Naive thymus-derived CD8-positive, alpha-beta T cell (primary cell): ENCODE measurements at regions not wholly inside any gene's neighbourhood (a gene's known extent, or its start where the extent isn't known, plus 50 kb on each side); places are given as distances from the start of the nearest gene placed in this dataset.

Experiments
- ATAC-seq, 2 donors: fragments of 150-1000 bp; cut with Tn5 transposase in 1 of 2; sonication (Bioruptor Pico), chemical (Tn5 transposase) in 1 of 2; 1 replicate in 1 of 2; 2 replicates in 1 of 2; pipeline ENCODE4 v1.10.0; 2021; ENCODE audit warnings: mild to moderate bottlenecking in 2 of 2, moderate library complexity in 2 of 2
- POLR2A ChIA-PET: fragments of 350-600 bp; sonication (Branson Sonifier 250); formaldehyde crosslinking; loops from one replicate; lab custom pipeline; 2021; ENCODE audit warnings: antibody characterized with exemption; lab: Charles Lee
- DNase-seq, 10 donors: peaks; one replicate each; pipeline versions ENCODE4 v3.0.0 to v3.0.0-alpha.2; 2020 to 2022
- H3K27ac Mint-ChIP-seq, 10 donors: one replicate each; pipeline ENCODE4 v1.8.0; 2020 to 2022; ENCODE audit warnings: mild to moderate bottlenecking in 10 of 10, mixed read lengths in 10 of 10, moderate library complexity in 4 of 10, inconsistent platforms in 1 of 10
- H3K27me3 Mint-ChIP-seq, 5 donors: one replicate each; pipeline ENCODE4 v1.8.0; 2021 to 2022; ENCODE audit warnings: mixed read lengths in 5 of 5
- H3K36me3 Mint-ChIP-seq, 3 donors: one replicate each; pipeline ENCODE4 v1.8.0; 2020 to 2022; ENCODE audit warnings: mixed read lengths in 3 of 3, mild to moderate bottlenecking in 2 of 3, inconsistent platforms in 1 of 3
- H3K4me1 Mint-ChIP-seq, 4 donors: one replicate each; pipeline ENCODE4 v1.8.0; 2021 to 2022; ENCODE audit warnings: mixed read lengths in 4 of 4
- H3K4me3 Mint-ChIP-seq, 10 donors: one replicate each; pipeline ENCODE4 v1.8.0; 2020 to 2022; ENCODE audit warnings: mild to moderate bottlenecking in 10 of 10, mixed read lengths in 10 of 10, moderate library complexity in 6 of 10, inconsistent platforms in 1 of 10
- H3K9me3 Mint-ChIP-seq, 9 donors: one replicate each; pipeline ENCODE4 v1.8.0; 2020 to 2022; ENCODE audit warnings: mixed read lengths in 9 of 9, mild to moderate bottlenecking in 3 of 9, inconsistent platforms in 1 of 9, moderate library complexity in 1 of 9

DNA sequence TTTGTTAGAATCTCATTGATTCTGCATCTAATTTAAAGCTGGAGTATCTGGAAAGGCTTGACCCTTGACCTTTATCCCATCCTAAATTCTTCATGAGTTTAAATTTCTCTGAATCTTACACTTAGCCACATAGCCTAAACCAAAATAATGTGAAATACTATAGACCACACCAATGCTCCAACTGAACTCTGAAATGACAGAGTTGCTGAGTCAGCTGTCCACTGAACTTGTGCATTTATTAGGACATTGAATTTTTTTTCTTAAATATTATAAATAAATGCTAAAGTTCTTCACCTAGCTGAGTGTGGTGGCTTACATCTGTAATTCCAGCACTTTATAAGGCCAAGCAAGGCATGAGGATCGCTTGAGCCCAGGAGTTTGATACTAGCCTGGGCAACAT lies 390.9 kb upstream of the PFKP start:
- Mint-ChIP-seq H3K4me1 (no peaks in the 10 kb centered on the region), H3K36me3 (no peaks in the 10 kb centered on the region), H3K27me3 (peaks cover 1 to 21% (median 2%) of the 10 kb centered on the region in 5 donors), H3K9me3 (peaks cover 0 to 6% (median 0%) of the 10 kb centered on the region in 9 donors), H3K4me3 (no peak overlapping the region), H3K27ac (no peak overlapping the region)
- DNase-seq = no peak
- POLR2A ChIA-PET = no interaction called here
- no peak for ATAC-seq

DNA sequence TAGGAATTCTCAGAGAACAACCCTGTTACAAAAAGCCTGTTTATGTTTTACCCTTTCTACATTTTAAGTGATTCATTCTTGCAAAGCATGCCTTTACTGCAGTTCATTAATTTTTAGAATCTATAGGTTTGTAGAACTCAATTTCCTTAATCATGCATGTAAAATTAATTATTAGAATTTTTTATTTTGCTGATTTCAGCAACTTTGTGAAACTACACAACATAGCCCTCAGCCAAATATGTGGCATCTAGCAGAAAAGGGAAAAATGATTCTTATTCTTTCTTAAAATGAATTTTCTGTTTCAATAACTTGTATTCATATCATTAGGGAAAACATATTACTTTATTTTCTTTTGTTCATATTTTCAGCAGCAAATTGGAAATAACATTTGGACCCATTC lies 392.9 kb upstream of the PFKP start:
- peaks cover 2 to 7% (median 5%) of the 10 kb centered on the region in 5 donors for H3K27me3 Mint-ChIP-seq
- POLR2A ChIA-PET = no interaction called here
- peaks cover 0 to 5% (median 0%) of the 10 kb centered on the region in 9 donors for H3K9me3 Mint-ChIP-seq
- ATAC-seq = no peak
- H3K4me3 Mint-ChIP-seq = no peak overlapping the region
- H3K36me3 Mint-ChIP-seq = no peaks in the 10 kb centered on the region
- no peak overlapping the region for H3K27ac Mint-ChIP-seq
- H3K4me1 Mint-ChIP-seq = no peaks in the 10 kb centered on the region
- DNase-seq = no peak

DNA sequence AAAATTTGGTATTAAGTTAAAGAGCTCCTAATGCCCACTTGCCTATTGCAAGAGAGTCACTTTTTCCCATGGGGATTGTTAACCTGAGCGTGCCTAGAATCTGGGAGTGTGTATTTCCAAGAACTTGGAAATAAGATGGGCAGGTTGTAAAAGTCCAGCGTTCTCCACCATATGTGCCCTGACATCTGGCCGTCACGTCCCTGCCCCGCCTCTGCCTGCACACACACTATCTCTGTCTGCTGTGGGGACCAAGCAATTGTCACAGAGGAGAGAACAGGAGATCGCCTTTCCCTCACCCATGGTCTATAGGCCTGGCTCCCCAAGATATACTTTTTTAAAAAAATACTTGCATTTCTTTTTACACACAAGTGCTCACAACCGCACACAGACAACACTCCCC lies 396.5 kb upstream of the PFKP start:
- no peak overlapping the region for H3K4me3 Mint-ChIP-seq
- DNase-seq = no peak
- H3K4me1 Mint-ChIP-seq = no peaks in the 10 kb centered on the region
- peak overlapping the region in 1 of 10 donors; percentile 65 for H3K27ac Mint-ChIP-seq
- H3K9me3 Mint-ChIP-seq = peaks cover 0 to 9% (median 4%) of the 10 kb centered on the region in 9 donors
- no peak for ATAC-seq
- H3K36me3 Mint-ChIP-seq = no peaks in the 10 kb centered on the region
- POLR2A ChIA-PET = no interaction called here
- peaks cover 0 to 4% (median 3%) of the 10 kb centered on the region in 5 donors for H3K27me3 Mint-ChIP-seq

DNA sequence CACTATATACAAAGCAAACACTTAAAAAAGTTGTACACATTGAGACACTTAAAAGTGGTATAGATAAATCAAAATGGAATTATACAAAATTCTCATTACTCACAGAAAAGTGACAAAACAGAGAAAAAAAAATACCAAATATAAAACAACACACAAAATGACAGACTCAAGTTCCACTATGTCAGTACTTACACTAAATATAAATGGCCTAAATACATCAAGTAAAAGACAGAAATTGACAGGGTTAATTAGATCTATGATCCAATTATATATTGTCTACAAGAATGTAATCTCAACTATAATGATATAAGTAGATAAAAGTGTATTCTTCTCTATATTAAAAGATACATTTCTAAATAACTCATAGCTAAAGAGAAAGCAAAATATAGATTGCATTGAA lies 401.6 kb upstream of the PFKP start:
- POLR2A ChIA-PET = no interaction called here

DNA sequence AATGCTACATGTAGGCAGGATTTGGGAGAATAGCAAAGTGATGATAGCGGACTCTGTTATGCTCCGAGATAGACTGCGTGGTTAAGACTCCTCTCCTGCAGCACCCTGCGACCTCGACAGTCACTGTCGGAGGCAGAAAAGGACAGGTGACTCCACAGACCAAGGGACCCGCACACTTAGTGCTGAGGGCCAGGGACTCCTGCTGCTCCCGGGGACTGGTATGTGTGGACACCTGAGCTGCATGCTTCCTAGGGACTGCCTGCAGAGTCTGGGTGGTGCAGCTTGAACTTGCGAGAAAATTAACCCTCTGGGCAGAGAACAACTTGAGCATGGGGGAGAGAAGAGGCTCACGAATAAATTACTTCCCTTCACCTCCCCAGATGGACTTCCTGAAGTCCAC lies 407.1 kb upstream of the PFKP start:
- Mint-ChIP-seq H3K27me3 (peaks cover 0 to 6% (median 3%) of the 10 kb centered on the region in 5 donors), H3K4me3 (no peak overlapping the region), H3K4me1 (peaks cover 0 to 2% (median 0%) of the 10 kb centered on the region in 4 donors), H3K36me3 (no peaks in the 10 kb centered on the region), H3K27ac (no peak overlapping the region), H3K9me3 (peaks cover 0 to 12% (median 4%) of the 10 kb centered on the region in 9 donors)
- POLR2A ChIA-PET = no interaction called here
- DNase-seq (no peak), ATAC-seq (no peak)

More for the DNA sequence above, 401.6 kb upstream of the PFKP start:
- ATAC-seq = no peak
- H3K27me3 Mint-ChIP-seq = peaks cover 0 to 4% (median 2%) of the 10 kb centered on the region in 5 donors
- no peaks in the 10 kb centered on the region for H3K36me3 Mint-ChIP-seq
- H3K27ac Mint-ChIP-seq = no peak overlapping the region
- peaks cover 0 to 27% (median 10%) of the 10 kb centered on the region in 9 donors for H3K9me3 Mint-ChIP-seq
- no peaks in the 10 kb centered on the region for H3K4me1 Mint-ChIP-seq
- DNase-seq = no peak
- H3K4me3 Mint-ChIP-seq = no peak overlapping the region

DNA sequence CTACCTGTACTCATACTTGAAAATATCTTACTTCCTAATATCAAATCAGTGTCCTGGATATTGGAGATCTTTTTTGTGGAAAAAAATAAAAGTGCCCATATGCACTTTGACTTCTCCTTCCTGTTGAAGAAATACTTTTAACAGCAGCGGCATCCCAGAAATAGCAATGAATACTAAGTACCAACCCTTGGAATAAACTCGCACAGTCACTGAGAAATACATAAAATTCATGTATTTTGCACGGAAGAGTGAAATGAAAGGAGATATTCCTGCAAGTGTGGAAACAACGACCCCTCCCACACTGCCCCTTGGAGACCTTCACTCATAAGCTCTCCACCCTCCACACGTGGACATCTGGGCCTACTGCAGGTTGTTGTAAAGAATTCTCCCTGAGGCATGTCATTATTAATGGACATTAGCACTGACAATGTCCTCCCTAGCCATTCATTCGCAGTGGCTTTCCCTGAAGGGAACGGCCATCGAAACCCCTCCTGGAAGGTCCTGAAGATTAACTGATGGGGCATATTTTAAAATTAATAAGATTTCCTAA lies 407.6 kb upstream of the PFKP start:
- Mint-ChIP-seq H3K4me3 (no peak overlapping the region), H3K9me3 (peaks cover 0 to 7% (median 2%) of the 10 kb centered on the region in 9 donors), H3K27ac (no peak overlapping the region), H3K27me3 (peaks cover 0 to 6% (median 3%) of the 10 kb centered on the region in 5 donors), H3K36me3 (no peaks in the 10 kb centered on the region), H3K4me1 (peaks cover 0 to 2% (median 0%) of the 10 kb centered on the region in 4 donors)
- DNase-seq = no peak
- no peak for ATAC-seq
- POLR2A ChIA-PET = no interaction called here

DNA sequence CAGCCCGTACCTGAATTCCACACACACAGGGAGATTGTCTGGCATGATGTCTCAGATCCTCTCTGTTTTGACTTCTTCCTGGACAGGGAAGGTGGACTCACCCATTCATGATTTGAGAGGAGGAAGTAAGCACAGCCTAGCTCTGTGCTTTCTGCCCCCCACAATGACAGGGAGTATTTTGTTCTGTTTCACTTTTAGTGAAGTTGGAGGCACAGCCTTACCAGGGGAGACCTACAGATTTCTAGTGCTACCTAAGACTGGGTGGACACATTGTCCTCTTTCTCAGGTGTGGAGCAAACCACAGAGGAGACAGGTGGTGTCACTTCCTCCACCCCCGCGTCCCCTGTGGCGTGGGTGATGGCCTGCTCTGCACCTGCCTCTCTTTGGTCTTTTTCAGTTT lies 408.6 kb upstream of the PFKP start:
- H3K4me1 Mint-ChIP-seq = peaks cover 0 to 2% (median 0%) of the 10 kb centered on the region in 4 donors
- ATAC-seq = no peak
- no peak overlapping the region for H3K27ac Mint-ChIP-seq
- POLR2A ChIA-PET = no interaction called here
- H3K4me3 Mint-ChIP-seq = no peak overlapping the region
- no peaks in the 10 kb centered on the region for H3K36me3 Mint-ChIP-seq
- H3K27me3 Mint-ChIP-seq = peaks cover 0 to 6% (median 3%) of the 10 kb centered on the region in 5 donors
- peaks cover 0 to 2% (median 0%) of the 10 kb centered on the region in 9 donors for H3K9me3 Mint-ChIP-seq
- no peak for DNase-seq

DNA sequence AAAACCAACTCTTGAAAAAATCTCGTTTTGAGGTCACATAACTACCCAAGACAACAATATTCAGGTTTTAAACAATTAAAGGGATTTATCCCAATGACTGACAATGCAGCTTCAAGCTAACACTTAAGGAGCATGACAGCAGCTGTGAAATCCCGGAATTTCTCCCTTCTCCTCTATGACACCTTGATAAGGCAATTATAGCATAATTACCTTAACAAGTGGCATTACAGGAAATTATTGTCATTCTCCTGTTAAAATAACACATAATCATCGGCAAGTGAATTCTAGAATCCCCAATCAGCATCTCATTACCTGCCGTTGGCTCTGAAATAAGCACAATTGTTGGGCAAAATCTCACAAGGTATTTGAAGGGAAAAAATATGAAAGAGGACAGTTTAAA lies 417.0 kb upstream of the PFKP start:
- no peak overlapping the region for H3K4me3 Mint-ChIP-seq
- no peaks in the 10 kb centered on the region for H3K36me3 Mint-ChIP-seq
- ATAC-seq (no peak), DNase-seq (no peak)
- H3K27ac Mint-ChIP-seq = no peak overlapping the region
- POLR2A ChIA-PET = no interaction called here
- H3K9me3 Mint-ChIP-seq = peaks cover 0 to 5% (median 0%) of the 10 kb centered on the region in 9 donors
- H3K27me3 Mint-ChIP-seq = peaks cover 0 to 10% (median 4%) of the 10 kb centered on the region in 5 donors
- no peaks in the 10 kb centered on the region for H3K4me1 Mint-ChIP-seq

DNA sequence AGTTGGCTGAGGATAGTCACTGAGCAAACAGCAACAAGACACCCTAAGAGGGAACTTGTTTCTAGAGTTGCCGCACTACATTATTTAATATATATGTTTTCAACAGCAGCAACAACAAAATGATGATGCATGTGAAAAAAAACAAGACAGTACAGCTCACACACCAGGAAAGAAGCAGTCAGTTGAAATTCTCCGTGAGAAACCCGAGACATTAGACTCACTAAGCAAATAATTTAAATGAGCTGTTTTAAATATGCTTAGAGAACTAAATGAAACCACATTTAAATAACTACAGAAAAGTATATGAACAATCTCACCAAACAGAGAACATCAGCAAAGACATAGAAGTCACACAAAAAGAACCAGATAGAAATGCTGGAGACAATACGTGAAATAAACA lies 426.3 kb upstream of the PFKP start:
- no peak for DNase-seq
- Mint-ChIP-seq H3K9me3 (peaks cover 0 to 6% (median 0%) of the 10 kb centered on the region in 9 donors), H3K36me3 (no peaks in the 10 kb centered on the region), H3K27me3 (peaks cover 2 to 18% (median 13%) of the 10 kb centered on the region in 5 donors), H3K4me3 (no peak overlapping the region), H3K27ac (no peak overlapping the region), H3K4me1 (no peaks in the 10 kb centered on the region)
- ATAC-seq = no peak
- POLR2A ChIA-PET = no interaction called here

DNA sequence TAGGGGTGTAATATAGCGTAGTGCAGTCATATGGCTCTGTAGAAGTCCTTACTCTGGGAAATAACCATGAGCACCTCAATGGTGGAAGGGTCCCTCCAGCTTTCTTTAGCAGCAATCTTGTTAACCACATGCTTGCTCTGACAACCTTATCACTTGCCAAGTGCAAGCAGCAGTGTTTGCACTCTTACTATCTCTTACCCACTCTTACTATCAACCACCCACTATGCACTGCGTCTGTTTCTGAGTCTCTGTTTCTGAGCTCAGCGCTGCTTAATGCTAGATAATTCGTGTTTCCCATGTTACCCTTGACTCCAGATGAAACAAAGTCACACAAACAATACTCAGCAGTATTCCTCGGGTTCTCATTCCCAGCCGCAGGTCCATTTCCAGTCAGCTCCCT lies 433.7 kb upstream of the PFKP start:
- ATAC-seq (no peak), DNase-seq (no peak)
- Mint-ChIP-seq H3K9me3 (peaks cover 0 to 2% (median 0%) of the 10 kb centered on the region in 9 donors), H3K27me3 (peaks cover 2 to 22% (median 12%) of the 10 kb centered on the region in 5 donors), H3K27ac (no peak overlapping the region), H3K4me3 (no peak overlapping the region), H3K36me3 (no peaks in the 10 kb centered on the region), H3K4me1 (no peaks in the 10 kb centered on the region)
- POLR2A ChIA-PET = no interaction called here

DNA sequence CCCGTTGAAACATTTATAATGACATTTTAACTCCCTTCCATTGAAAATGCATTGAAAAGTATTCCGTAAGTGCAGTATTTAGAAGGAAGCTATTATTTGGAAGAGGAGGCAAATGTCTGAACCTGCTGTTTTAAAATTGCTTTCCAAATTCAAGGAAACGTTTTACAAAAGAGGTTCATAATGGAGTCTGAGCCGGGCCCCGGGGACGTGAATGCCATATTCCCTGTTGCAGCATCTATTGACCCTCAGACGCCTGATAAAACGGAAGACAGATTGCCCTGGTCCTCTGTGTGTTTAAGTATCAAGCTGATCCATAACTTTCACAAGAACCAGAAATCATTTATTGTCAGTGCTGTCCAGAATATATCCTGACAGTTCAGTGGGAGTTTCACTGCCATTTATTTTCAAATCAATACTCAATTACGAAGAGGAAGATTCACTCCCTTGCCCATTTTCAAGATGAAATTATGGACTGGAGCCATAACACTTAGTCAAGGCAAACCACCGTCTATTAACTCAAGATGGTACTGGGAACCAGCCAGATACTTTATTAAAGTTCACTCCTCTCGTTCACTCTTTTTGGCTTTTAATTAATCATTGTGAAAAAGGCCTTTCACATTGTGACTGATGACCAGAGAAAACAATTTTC lies 435.7 kb upstream of the PFKP start:
- Mint-ChIP-seq H3K4me1 (no peaks in the 10 kb centered on the region), H3K36me3 (no peaks in the 10 kb centered on the region), H3K9me3 (peaks cover 0 to 2% (median 0%) of the 10 kb centered on the region in 9 donors), H3K4me3 (no peak overlapping the region), H3K27ac (no peak overlapping the region), H3K27me3 (peaks cover 0 to 13% (median under 1%) of the 10 kb centered on the region in 5 donors)
- ATAC-seq = no peak
- DNase-seq = no peak
- POLR2A ChIA-PET = no interaction called here

DNA sequence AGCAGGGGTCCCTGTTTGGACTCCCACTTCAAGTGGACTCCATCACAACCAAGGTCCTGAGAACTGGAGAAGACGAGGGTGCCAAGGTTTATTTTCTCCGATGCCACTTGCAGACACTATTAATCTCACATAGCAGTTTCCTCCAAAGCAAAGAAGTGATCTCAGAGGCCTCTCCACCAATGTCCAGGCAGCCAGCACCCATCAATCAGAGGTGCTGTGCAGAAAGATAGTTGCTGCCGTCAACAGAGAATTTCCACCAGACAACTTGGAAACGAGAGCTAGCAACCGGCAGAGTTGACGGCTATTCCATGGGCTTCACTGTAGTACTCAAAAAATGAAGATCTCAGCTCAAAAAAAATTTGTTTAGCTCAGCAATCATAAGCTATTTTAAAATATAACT lies 438.6 kb upstream of the PFKP start:
- POLR2A ChIA-PET = no interaction called here
- ATAC-seq (no peak), DNase-seq (no peak)
- no peak overlapping the region for H3K4me3 Mint-ChIP-seq
- peaks cover 0 to 2% (median 0%) of the 10 kb centered on the region in 9 donors for H3K9me3 Mint-ChIP-seq
- no peaks in the 10 kb centered on the region for H3K36me3 Mint-ChIP-seq
- H3K27me3 Mint-ChIP-seq = peaks cover 0 to 6% (median 1%) of the 10 kb centered on the region in 5 donors
- H3K27ac Mint-ChIP-seq = no peak overlapping the region
- H3K4me1 Mint-ChIP-seq = no peaks in the 10 kb centered on the region

DNA sequence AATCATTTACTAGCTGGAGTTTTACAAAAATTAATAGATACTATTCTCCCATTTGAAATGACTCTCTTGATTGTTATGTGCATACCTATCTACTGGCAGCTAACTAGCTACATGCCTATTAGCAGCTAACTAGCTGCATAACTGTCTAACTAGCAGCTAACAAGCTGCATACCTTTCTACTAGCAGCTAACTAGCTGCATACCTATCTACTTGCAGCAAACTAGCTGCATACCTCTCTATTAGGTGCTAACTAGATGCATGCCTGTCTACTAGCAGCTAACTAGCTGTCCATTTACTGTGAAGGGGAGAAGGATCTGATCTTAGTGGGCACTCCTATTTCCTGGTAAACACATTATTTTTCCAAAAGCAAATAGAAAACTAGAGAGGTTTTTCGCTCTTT lies 439.4 kb upstream of the PFKP start:
- Mint-ChIP-seq H3K4me1 (no peaks in the 10 kb centered on the region), H3K27me3 (peaks cover 0 to 9% (median 4%) of the 10 kb centered on the region in 5 donors), H3K9me3 (peaks cover 0 to 3% (median 0%) of the 10 kb centered on the region in 9 donors), H3K36me3 (no peaks in the 10 kb centered on the region), H3K27ac (no peak overlapping the region), H3K4me3 (no peak overlapping the region)
- ATAC-seq (no peak), DNase-seq (no peak)
- POLR2A ChIA-PET = no interaction called here
